GM18520 (cell line): ENCODE measurements at regions not wholly inside any gene's neighbourhood (a gene's known extent, or its start where the extent isn't known, plus 50 kb on each side); places are given as distances from the start of the nearest gene placed in this dataset.

ENCODE experiments used
- ATAC-seq: cut with Tn5 transposase; IDR thresholded peaks from one replicate; pipeline ENCODE4 v1.9.1; 2021; ENCODE audit not compliant: unreplicated experiment

GRCh38 chr2:184507254-184507653 is 91.1 kb upstream of the ZNF804A start:
- ATAC-seq: no peak

- ATAC-seq: no peak
These were observed 80.9 kb upstream of the ZNF804A start for GRCh38 chr2:184517402-184517801.

GRCh38 chr2:184520441-184520840 is 77.9 kb upstream of the ZNF804A start:
- no peak for ATAC-seq

GRCh38 chr2:184523732-184524131 is 74.6 kb upstream of the ZNF804A start:
- no peak for ATAC-seq

- ATAC-seq: no peak
These were observed 73.6 kb upstream of the ZNF804A start for GRCh38 chr2:184524551-184525382.

GRCh38 chr2:184527058-184527457 is 71.3 kb upstream of the ZNF804A start:
- no peak for ATAC-seq

- ATAC-seq: no peak
These were observed 70.2 kb upstream of the ZNF804A start for GRCh38 chr2:184528119-184528518.

- ATAC-seq: no peak
These were observed 68.1 kb upstream of the ZNF804A start for GRCh38 chr2:184530239-184530638.

GRCh38 chr2:184530959-184531358 is 67.4 kb upstream of the ZNF804A start:
- ATAC-seq: no peak

GRCh38 chr2:184532551-184532950 is 65.8 kb upstream of the ZNF804A start:
- ATAC-seq: no peak

GRCh38 chr2:184534986-184535385 is 63.3 kb upstream of the ZNF804A start:
- no peak for ATAC-seq

- no peak for ATAC-seq
These were observed 58.0 kb upstream of the ZNF804A start for GRCh38 chr2:184540246-184540789.

- no peak for ATAC-seq
These were observed 56.7 kb upstream of the ZNF804A start for GRCh38 chr2:184541591-184541990.

GRCh38 chr2:184543832-184544231 is 54.5 kb upstream of the ZNF804A start:
- ATAC-seq: no peak
